NCI-H2196 (cell line): ENCODE measurements at regions not wholly inside any gene's neighbourhood (a gene's known extent, or its start where the extent isn't known, plus 50 kb on each side); places are given as distances from the start of the nearest gene placed in this dataset.

Experiments
- DNase-seq: peaks from one replicate; lab custom pipeline; 2025; ENCODE audit not compliant: unreplicated experiment; lab: John Stamatoyannopoulos, UW

DNA sequence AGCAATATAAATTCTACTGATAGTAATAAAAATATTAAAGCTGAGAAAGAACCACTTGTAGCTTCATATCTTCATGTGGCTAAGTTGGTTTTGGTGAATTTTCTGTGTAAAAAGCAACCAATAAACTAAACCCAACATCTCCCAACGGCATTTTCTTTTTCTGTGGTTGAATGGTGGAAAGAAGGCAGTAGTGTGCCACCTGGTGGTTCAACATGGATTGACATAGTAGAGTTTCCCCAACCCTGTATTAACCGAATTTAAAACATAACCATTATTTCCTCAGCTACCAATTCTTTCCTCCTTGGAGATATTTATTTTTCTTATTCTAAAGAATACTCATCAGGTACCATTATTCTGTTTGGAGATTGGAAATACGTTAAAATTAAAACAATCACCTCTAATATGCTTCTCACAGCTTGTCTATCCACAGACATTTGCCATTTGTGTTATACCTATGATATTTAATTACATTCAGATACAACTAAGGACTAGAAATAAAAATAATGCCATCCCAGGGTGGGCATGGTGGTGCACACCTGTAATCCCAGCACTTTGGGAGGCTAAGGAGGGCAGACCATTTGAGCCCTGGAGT lies 117.1 kb upstream of the EEF1E1 start:
- peak; percentile 32 for DNase-seq

DNA sequence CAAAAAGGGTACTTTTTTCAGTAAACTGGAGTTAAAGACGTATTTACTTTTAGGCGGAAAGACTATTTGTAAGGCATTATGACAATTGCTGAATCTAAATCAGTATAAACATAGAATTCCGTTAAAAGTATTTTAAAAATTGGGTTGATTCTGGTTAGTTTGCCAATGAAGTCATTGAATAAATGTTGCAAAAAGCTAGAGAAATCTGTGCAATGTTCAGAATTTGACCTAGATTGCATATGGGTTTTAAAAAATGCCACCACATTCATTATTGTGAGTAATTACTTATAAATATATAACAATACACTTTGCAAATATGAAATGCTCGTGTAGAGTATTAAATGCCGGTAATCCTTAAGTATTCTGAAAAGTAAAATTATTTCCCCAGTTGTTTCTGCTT lies 116.5 kb upstream of the EEF1E1 start:
- DNase-seq: no peak

- no peak for DNase-seq
Observed at GRCh38 chr6:8215631-8216030, 113.3 kb upstream of the EEF1E1 start.

DNA sequence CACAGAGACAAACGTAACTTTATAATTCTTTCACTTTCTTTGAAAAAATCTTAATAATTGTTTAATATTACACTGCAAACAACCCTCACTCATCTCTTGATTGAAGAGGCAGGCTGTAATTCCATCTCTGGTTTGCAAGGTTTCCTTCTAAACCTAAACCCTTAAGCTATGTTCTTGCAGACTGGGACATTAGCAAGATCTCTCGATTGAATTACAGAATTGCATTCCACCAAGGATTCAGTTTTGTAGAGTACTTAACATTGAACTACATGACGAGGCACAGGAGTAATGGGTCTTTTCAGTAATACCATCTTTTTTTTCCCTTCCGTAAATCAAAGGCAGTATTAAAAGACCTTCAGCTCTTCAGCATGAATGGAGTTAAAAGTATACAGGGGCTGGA lies 111.6 kb upstream of the EEF1E1 start:
- DNase-seq: no peak

DNA sequence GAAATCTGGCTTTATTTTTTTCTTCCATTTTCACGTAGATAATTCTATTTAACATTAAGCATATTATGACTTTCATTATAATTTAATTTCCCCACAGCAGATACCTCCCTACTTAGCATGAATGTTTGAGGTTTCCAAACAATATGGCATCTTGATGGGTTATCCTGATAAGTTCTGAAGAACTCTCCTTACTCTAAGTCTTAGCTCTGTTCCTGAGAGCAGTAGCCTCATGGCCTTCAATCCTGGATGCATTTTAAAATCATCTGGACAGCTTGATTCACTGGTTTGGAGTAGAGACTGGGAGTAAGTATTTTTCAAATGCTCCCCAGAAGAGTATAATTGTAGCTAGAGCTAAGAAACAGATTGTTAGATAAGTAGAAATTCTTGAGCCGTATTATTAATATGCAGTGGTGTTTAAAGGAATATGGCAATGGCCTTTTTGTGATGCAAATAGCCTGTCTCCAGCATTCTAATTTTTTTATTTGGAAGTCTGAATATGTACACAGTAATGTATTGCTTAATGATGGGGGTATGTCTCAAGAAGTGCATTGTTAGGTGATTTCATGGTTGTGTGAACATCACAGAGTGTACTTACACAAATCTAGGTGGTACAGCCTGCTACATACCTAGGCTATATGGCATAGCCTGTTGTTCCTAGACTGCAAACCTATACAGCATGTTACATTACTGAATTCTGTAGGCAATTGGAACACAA lies 110.5 kb upstream of the EEF1E1 start:
- no peak for DNase-seq

- DNase-seq: no peak
Observed at GRCh38 chr6:8207869-8208191, 105.5 kb upstream of the EEF1E1 start.

- DNase-seq: no peak
Observed at GRCh38 chr6:8207191-8207868, 105.0 kb upstream of the EEF1E1 start.

GRCh38 chr6:8203337-8203736 lies 101.0 kb upstream of the EEF1E1 start:
- DNase-seq: no peak

DNA sequence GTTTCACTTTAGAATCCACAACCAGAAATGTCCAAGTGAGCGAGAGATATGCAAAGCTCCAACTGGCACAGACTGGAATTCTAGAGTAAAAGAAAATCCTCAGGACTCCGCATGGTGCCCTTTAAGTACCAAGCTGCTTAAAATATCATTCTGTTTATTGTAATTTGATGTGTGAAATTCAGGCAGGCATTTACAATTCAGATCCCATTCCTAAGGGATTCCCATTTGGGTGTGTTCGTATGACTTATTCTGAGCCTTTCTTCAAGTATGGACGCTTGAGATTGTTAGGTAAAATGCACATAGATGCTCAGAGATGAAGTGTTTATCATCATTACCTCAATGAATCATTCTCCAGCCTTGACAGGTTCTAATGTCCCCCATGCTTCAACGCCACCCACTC lies 99.3 kb upstream of the EEF1E1 start:
- no peak for DNase-seq

DNA sequence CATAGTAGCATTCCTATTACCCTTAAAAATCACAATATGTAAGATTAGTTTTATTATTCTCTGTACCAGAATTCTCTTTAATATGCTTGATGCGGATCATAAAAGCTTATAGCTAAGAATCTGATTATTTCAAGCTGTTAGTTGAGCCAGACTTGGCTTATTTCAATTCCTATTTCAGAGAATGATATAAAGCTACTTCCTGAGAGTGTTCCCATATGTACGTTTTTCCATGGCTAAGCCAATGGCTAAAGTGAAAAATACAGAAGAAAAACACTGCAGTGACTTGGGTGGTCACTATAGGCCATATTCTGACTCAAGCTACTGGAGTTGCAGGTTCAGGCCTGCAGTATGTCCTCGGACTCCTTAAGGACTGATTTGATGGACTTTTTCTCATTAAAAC lies 97.9 kb upstream of the EEF1E1 start:
- DNase-seq: no peak

GRCh38 chr6:8195714-8196102 lies 93.4 kb upstream of the EEF1E1 start:
- DNase-seq: no peak

DNA sequence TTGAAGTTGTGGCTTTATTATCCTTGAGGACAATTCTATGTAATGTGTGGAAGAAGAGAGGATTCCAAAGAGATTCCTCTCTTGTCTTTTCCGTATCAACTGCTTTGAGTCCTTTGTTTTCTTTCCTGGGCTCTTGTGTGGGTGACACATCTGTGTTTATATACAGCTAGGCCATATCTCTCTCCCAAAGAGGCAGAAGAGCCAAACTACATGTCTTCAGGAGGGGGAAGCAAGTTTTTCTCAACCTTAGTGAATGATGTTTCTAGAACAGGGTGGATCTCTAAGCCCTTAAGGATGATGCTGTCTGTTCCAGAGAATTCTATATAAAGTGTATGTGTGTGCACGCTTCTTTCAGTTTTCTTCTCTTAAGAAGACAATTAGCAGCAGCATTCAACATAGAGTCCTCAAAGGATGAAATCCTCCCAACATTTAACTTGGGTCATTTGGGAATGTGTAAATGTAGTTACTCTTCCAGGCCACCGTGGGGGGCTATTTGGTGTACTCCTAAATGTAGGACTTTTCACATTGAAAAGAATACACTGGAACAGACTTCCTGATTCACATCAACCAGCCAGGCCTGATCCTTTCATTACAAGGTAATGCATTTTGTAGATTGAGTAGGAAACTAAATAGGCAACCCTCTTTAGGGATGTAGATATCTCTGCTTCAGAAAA lies 92.8 kb upstream of the EEF1E1 start:
- DNase-seq: no peak

GRCh38 chr6:8194490-8194889 lies 92.1 kb upstream of the EEF1E1 start:
- no peak for DNase-seq

GRCh38 chr6:8193541-8193940 lies 91.2 kb upstream of the EEF1E1 start:
- no peak for DNase-seq

DNA sequence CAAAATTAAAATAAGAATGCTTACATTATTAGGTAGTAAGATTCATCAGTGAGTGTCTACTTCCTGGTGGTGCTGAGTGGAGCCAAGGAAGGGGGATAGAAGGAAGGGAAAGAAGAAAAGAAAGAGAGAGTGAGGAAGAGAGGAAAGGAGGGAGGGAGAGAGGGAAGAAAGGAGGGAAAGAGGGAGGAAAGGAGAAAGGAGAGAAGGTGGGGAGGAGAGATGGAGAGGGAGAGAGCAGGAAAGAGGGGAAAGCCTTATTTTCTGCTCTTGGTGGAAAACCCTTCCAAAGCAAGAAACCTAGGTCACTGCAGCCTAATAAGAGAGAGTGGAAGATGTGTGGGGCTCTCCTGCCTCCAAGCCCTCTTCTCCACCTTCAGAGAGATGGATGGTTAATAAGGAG lies 90.2 kb upstream of the EEF1E1 start:
- no peak for DNase-seq

- no peak for DNase-seq
Observed at GRCh38 chr6:8192067-8192466, 89.7 kb upstream of the EEF1E1 start.

DNA sequence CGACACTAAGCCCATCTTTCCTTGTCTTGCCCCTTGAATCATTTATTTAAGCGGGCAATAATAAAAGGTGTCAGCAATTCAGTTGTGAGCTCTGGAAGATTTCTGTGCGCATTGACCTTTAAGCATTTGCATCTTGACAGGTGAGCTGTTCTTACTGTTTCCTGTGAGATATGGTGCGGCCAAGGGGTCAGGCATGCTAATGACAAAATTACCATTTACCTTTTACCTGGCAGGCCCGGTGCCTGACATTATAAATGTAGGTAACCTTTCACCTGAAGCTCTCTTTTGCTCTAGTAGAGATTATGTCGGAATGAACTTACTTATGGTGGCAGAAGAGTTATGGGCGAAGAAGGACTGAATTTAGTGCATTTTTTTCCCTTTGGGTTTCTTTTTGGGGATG lies 89.3 kb upstream of the EEF1E1 start:
- no peak for DNase-seq

- no peak for DNase-seq
Observed at GRCh38 chr6:8187209-8187608, 84.9 kb upstream of the EEF1E1 start.

GRCh38 chr6:8182902-8183665 lies 80.7 kb upstream of the EEF1E1 start:
- no peak for DNase-seq

- no peak for DNase-seq
Observed at GRCh38 chr6:8181951-8182845, 79.8 kb upstream of the EEF1E1 start.
